Left ventricle myocardium inferior (tissue), 1 donor: ENCODE measurements at regions not wholly inside any gene's neighbourhood (a gene's known extent, or its start where the extent isn't known, plus 50 kb on each side); places are given as distances from the start of the nearest gene placed in this dataset.

Experiments used
- DNase-seq: peaks from one replicate; pipeline ENCODE4 v3.0.0-alpha.2; 2020
- H3K27ac ChIP-seq: fragments of 200-600 bp; replicated peaks from 2 replicates; pipeline ENCODE4 v1.8.0; 2021
- H3K27me3 ChIP-seq: fragments of 200-600 bp; 2 replicates; pipeline ENCODE4 v1.8.0; 2021; ENCODE audit warnings: low read depth
- H3K36me3 ChIP-seq: fragments of 200-600 bp; 2 replicates; pipeline ENCODE4 v1.8.0; 2021
- H3K4me1 ChIP-seq: fragments of 200-600 bp; 2 replicates; pipeline ENCODE4 v1.8.0; 2021
- H3K4me3 ChIP-seq: fragments of 200-600 bp; 2 replicates; pipeline ENCODE4 v1.8.0; 2021; ENCODE audit warnings: mild to moderate bottlenecking, moderate library complexity
- H3K9me3 ChIP-seq: fragments of 200-600 bp; replicated peaks from 2 replicates; pipeline ENCODE4 v1.8.0; 2021
- intact Hi-C: fragments of 100-400 bp; cut with micrococcal nuclease; formaldehyde crosslinking; loops from one replicate; pipeline ENCODE4 v1.11.0; 2022
- TF ChIP-seq, protein P1 (sequence below): fragments of 200-600 bp; IDR thresholded peaks from 2 replicates; pipeline ENCODE4 v1.8.0; 2021; ENCODE audit warnings: antibody characterized with exemption, mild to moderate bottlenecking, borderline replicate concordance
- donor health status: DM: no; HTN: yes; CAD: no; lungs with severe emphysema.

DNA sequence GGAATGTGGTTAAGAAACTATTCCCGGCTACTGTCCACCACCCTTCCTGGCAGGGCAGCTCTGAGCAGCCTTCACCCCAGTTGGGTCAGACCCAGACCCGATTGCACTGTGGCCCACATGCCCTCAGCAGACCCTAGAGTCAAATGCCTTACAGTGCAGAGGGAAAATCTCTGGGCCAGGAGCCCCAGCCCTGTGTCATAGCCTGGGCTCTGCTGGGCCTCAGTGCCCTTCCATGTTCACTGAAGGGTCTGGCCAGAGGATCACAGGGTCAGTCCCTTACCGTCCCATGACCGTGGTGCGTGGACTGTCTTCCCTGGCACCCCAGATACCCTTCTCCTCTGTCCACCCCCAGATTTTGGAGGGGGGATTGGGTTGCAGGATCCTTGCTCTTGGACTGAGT is 73.5 kb upstream of the COL5A1 start:
- Histone ChIP-seq H3K27me3 (no peaks in the 10 kb centered on the region), H3K9me3 (peaks cover 43% of the 10 kb centered on the region), H3K4me3 (no peak overlapping the region), H3K36me3 (no peaks in the 10 kb centered on the region), H3K27ac (no peak overlapping the region), H3K4me1 (no peaks in the 10 kb centered on the region)
- TF ChIP-seq, protein P1, sequence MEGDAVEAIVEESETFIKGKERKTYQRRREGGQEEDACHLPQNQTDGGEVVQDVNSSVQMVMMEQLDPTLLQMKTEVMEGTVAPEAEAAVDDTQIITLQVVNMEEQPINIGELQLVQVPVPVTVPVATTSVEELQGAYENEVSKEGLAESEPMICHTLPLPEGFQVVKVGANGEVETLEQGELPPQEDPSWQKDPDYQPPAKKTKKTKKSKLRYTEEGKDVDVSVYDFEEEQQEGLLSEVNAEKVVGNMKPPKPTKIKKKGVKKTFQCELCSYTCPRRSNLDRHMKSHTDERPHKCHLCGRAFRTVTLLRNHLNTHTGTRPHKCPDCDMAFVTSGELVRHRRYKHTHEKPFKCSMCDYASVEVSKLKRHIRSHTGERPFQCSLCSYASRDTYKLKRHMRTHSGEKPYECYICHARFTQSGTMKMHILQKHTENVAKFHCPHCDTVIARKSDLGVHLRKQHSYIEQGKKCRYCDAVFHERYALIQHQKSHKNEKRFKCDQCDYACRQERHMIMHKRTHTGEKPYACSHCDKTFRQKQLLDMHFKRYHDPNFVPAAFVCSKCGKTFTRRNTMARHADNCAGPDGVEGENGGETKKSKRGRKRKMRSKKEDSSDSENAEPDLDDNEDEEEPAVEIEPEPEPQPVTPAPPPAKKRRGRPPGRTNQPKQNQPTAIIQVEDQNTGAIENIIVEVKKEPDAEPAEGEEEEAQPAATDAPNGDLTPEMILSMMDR, result no peak
- intact Hi-C loops, result no loop called here
- no peak for DNase-seq

DNA sequence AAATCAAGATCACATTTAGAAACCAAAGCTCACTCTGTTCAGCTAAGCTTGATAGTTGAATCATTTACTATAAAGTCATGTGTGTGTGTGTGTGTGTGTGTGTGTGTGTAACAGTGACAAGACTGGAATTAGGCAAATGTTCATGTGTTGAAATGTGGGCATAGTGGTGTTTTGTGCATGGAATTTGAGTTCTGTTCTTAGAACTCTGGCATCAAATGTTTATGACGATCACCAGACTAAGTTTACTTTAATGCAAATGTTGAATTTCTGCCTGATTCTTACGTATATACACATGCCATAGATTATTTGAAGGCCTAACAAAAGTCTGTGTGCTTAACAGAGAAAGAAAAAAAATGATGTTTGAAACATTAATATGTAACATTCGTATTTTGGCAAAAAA is 72.8 kb upstream of the COL5A1 start:
- DNase-seq, result no peak
- intact Hi-C loops, result no loop called here
- Histone ChIP-seq H3K4me3 (no peak overlapping the region), H3K36me3 (no peaks in the 10 kb centered on the region), H3K27ac (no peak overlapping the region), H3K4me1 (no peaks in the 10 kb centered on the region), H3K27me3 (no peaks in the 10 kb centered on the region), H3K9me3 (peaks cover 37% of the 10 kb centered on the region)
- TF ChIP-seq, protein P1, result no peak

DNA sequence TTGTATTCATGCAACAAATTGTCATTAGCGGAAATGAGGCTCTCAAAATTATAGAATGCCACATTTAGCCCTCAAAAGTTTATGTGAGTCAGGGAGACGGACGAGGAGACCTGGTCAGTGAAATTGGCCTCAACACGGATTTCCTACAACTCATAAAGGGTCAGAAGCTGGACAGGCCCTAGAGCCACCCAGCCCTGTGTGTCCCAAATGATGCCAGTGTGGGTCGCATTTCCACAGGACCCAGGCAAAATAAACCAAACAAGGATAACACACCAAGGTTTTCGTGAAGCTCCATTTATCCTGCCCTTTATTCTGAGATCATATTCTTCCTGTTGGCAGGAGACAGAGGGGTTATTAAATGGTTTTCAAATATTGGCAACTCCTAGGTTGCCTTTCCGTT is 72.0 kb upstream of the COL5A1 start:
- Histone ChIP-seq H3K4me3 (no peak overlapping the region), H3K27me3 (no peaks in the 10 kb centered on the region), H3K36me3 (no peaks in the 10 kb centered on the region), H3K9me3 (peaks cover 37% of the 10 kb centered on the region), H3K4me1 (no peaks in the 10 kb centered on the region), H3K27ac (no peak overlapping the region)
- DNase-seq, result peak; percentile 3
- TF ChIP-seq, protein P1, result no peak
- intact Hi-C loops, result no loop called here

DNA sequence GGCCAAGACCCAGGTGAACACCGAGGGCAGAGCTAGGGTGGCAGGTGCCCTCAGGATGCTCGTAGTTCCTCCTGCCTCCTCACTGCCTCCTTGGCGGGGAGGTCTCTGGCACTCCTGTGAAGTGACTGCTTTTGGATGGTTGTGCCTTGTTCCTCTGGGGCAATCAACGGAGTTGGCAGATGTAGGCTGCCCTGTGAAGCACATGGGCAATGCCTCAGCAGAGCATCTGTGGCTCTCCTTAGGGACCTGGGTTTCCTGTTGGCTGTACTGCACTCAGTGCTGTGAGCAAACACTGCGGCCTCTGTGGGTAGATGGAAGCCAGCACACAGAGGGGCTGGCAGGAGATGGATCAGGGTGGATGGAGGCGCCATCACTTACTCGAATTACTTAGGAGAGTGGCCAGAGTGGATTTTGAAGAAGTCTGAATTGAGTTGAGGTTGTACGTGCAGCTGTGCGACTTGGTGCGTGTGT is 71.4 kb upstream of the COL5A1 start:
- Histone ChIP-seq H3K4me1 (no peaks in the 10 kb centered on the region), H3K4me3 (no peak overlapping the region), H3K9me3 (peaks cover 37% of the 10 kb centered on the region), H3K36me3 (no peaks in the 10 kb centered on the region), H3K27me3 (no peaks in the 10 kb centered on the region), H3K27ac (no peak overlapping the region)
- intact Hi-C loops, result no loop called here
- TF ChIP-seq, protein P1, result no peak
- peak; percentile 10 for DNase-seq

DNA sequence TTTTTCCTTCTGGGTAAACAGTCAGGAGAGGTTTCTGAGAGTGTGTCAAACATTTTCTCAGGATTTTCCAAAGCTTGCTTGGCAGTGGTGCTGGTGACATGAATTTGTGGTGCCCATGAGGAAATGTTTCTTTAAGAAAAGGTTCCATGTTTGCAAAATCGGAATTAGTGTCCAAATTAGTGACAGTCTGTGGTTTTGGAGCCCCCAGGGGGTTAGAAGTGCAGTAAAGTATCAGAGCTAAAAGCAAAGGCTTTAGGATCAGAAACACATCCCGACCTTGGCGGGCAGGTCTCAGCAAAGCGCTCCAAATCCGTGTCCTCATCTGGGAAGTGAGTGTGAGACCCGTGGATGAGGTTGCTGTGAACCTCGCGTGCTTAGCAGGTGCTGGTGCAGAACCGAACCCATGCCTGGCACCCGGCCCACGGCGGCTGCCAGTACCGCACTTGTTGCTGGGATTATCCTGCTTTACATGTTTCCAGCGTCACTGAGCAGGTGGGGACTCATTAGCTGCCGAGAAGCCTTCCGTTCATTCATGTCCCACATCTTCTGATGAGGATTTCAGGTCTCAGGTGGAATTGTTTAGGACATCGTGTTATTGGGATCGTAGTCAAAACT is 70.8 kb upstream of the COL5A1 start:
- Histone ChIP-seq H3K4me3 (no peak overlapping the region), H3K27me3 (no peaks in the 10 kb centered on the region), H3K36me3 (no peaks in the 10 kb centered on the region), H3K27ac (no peak overlapping the region), H3K4me1 (no peaks in the 10 kb centered on the region), H3K9me3 (peaks cover 31% of the 10 kb centered on the region)
- TF ChIP-seq, protein P1, result no peak
- intact Hi-C loops, result no loop called here
- DNase-seq, result peak; percentile 7
